ENCODE measurements at regions not wholly inside any gene's neighbourhood (a gene's known extent, or its start where the extent isn't known, plus 50 kb on each side); places are given as distances from the start of the nearest gene placed in this dataset.

GRCh38 chr1:47692196-47692595 lies 254.4 kb downstream of the FOXD2 start:
- no peak for TF ChIP-seq ZNF331 (CRISPR knock-in tag; IDR thresholded peaks at IDR 0.05; ENCODE audit: low read depth)
- TF ChIP-seq ZNF114 (CRISPR knock-in tag; IDR thresholded peaks at IDR 0.05): no peak
- TF ChIP-seq EZH2 (IDR thresholded peaks at IDR 0.05; ENCODE audit: low read depth, unreplicated experiment): no peak
- TF ChIP-seq ZNF462 (CRISPR knock-in tag; IDR thresholded peaks at IDR 0.05): no peak
- TF ChIP-seq CTCF (conservative IDR thresholded peaks at IDR 0.05; ENCODE audit: low read depth in 2 of 2): no peak
- no peak for TF ChIP-seq EZH2phosphoT487 (IDR thresholded peaks at IDR 0.05; ENCODE audit: unreplicated experiment)
- TF ChIP-seq REST (IDR thresholded peaks at IDR 0.05; ENCODE audit: unreplicated experiment): no peak
- no peak for TF ChIP-seq JUNB (IDR thresholded peaks at IDR 0.05; ENCODE audit: unreplicated experiment)
- TF ChIP-seq ETS1 (IDR thresholded peaks at IDR 0.05): no peak
- no peaks in the 10 kb centered on the region for H3K9me3 Mint-ChIP-seq

More at GRCh38 chr1:47692196-47692595, 254.4 kb downstream of the FOXD2 start:
- DNase-seq (ENCODE audit: low spot score) (no peak), ATAC-seq (no peak)
- no peak overlapping the region for H3K27ac Mint-ChIP-seq
- Histone ChIP-seq H2AFZ (no peak overlapping the region), H3K79me2 (replicated peaks; ENCODE audit: insufficient read depth) (no peaks in the 10 kb centered on the region), H3K27me3 (ENCODE audit: insufficient read depth) (no peaks in the 10 kb centered on the region), H3K9me2 (ENCODE audit: insufficient read depth) (no peaks in the 10 kb centered on the region), H3K4me2 (no peak overlapping the region), H3K4me3 (no peak overlapping the region), H3K27ac (ENCODE audit: low read depth) (no peak overlapping the region), H3K4me1 (ENCODE audit: insufficient read depth) (peaks cover 21% of the 10 kb centered on the region), H3F3A (replicated peaks; ENCODE audit: low read depth) (no peaks in the 10 kb centered on the region), H4K20me1 (replicated peaks; ENCODE audit: insufficient read depth) (no peaks in the 10 kb centered on the region), H3K36me3 (ENCODE audit: insufficient read depth) (no peaks in the 10 kb centered on the region)
- H3K4me3 Mint-ChIP-seq: no peak overlapping the region
- no peaks in the 10 kb centered on the region for H3K36me3 Mint-ChIP-seq (ENCODE audit: low read depth)
- peaks cover 26% of the 10 kb centered on the region for H3K4me1 Mint-ChIP-seq
- H3K27me3 Mint-ChIP-seq (ENCODE audit: insufficient read depth, low read depth, poor library complexity): peaks cover 13% of the 10 kb centered on the region
